ENCODE measurements at regions not wholly inside any gene's neighbourhood (a gene's known extent, or its start where the extent isn't known, plus 50 kb on each side); places are given as distances from the start of the nearest gene placed in this dataset.

DNA sequence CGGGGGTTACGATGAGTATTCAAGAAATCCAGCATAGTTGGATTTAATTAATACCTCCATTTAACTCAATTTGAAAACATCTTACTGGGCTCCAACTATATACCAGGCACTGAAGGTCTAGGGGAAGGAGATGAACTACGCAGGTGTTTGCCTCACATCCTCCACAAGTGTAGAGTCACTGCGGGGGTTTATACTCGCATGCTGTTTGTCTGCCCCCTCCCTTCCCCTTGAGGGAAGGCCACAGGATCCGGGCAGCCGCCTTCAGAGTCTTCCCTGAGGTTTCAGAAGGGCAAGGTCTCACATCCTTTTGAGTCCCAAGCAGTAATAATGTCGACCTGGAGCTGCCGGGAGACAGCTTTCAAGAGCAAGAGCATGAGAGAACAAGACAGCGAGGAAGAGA, 142.4 kb upstream of the GALNT2 start:
- no peak for TF ChIP-seq EZH2 (IDR thresholded peaks at IDR 0.05)
- TF ChIP-seq POLR2AphosphoS5 (IDR thresholded peaks at IDR 0.05; ENCODE audit: borderline replicate concordance, low read depth, low read length): no peak
- TF ChIP-seq FOXP2 (optimal IDR thresholded peaks at IDR 0.05; ENCODE audit: control extremely low read depth, extremely low read length, insufficient read depth): no peak
